A673 (cell line): ENCODE measurements at regions not wholly inside any gene's neighbourhood (a gene's known extent, or its start where the extent isn't known, plus 50 kb on each side); places are given as distances from the start of the nearest gene placed in this dataset.

Experiments
- BruUV-seq: library from RNA; stranded (reverse); fragments of 400-500 nt; replicated peaks from 2 replicates; lab custom pipeline; 2021; lab: Mats Ljungman, UMichigan
- CTCF ChIA-PET: fragments of 300-600 bp; sonication (Branson Sonifier 250); formaldehyde crosslinking; loops from one replicate; lab custom pipeline; 2022; ENCODE audit warnings: antibody characterized with exemption; lab: Charles Lee
- POLR2A ChIA-PET: fragments of 300-600 bp; sonication (Branson Sonifier 250); formaldehyde crosslinking; loops from one replicate; lab custom pipeline; 2022; ENCODE audit warnings: antibody characterized with exemption; ENCODE audit not compliant: low non-redundant PET; lab: Charles Lee
- DNase-seq: peaks from one replicate; pipeline ENCODE4 v3.0.0-alpha.2; 2015; ENCODE audit warnings: low spot score
- H3K27ac ChIP-seq: fragments of 200-600 bp; sonication (generic); 2 replicates; pipeline ENCODE4 v1.5.1; 2016; ENCODE audit warnings: mixed run types, low read depth, mild to moderate bottlenecking, mixed read lengths, antibody characterized with exemption, low read length; ENCODE audit not compliant: poor library complexity, severe bottlenecking
- H3K27me3 ChIP-seq: fragments of 200-600 bp; sonication (generic); replicated peaks from 2 replicates; pipeline ENCODE4 v1.6.1; 2017; ENCODE audit warnings: mixed run types, low read depth, mild to moderate bottlenecking, mixed read lengths, antibody characterized with exemption, low read length; ENCODE audit not compliant: insufficient read depth, poor library complexity
- H3K36me3 ChIP-seq: fragments of 200-600 bp; sonication (generic); 2 replicates; pipeline ENCODE4 v1.6.1; 2016; ENCODE audit warnings: mixed run types, mild to moderate bottlenecking, mixed read lengths, antibody characterized with exemption, low read length; ENCODE audit not compliant: insufficient read depth, poor library complexity, severe bottlenecking
- H3K4me1 ChIP-seq: fragments of 200-600 bp; sonication (generic); 2 replicates; pipeline ENCODE4 v1.6.1; 2017; ENCODE audit warnings: mixed run types, mild to moderate bottlenecking, mixed read lengths, antibody characterized with exemption, low read length; ENCODE audit not compliant: insufficient read depth, poor library complexity, severe bottlenecking
- H3K4me3 ChIP-seq: fragments of 200-600 bp; sonication (generic); 2 replicates; pipeline ENCODE4 v1.5.1; 2016; ENCODE audit warnings: low read depth, mixed run types, mild to moderate bottlenecking, mixed read lengths, low read length; ENCODE audit not compliant: poor library complexity, severe bottlenecking
- H3K9me3 ChIP-seq: fragments of 200-600 bp; sonication (generic); 2 replicates; pipeline ENCODE4 v1.6.1; 2016; ENCODE audit warnings: mixed run types, low read depth, mild to moderate bottlenecking, mixed read lengths, antibody characterized with exemption, low read length; ENCODE audit not compliant: poor library complexity, severe bottlenecking
- EZH2 ChIP-seq: fragments of 200-600 bp; sonication (generic); IDR thresholded peaks from 2 replicates; pipeline ENCODE4 v1.6.1; 2017; ENCODE audit warnings: borderline replicate concordance, low read depth, mild to moderate bottlenecking, mixed read lengths, antibody characterized with exemption, low read length; ENCODE audit not compliant: poor library complexity, severe bottlenecking
- intact Hi-C: fragments of 100-400 bp; cut with micrococcal nuclease; formaldehyde crosslinking; loops from one replicate; pipeline ENCODE4 v1.10.0; 2022; ENCODE audit not compliant: unreplicated experiment
- TF ChIP-seq, protein P1 (sequence below): fragments of 300-800, 200-600 bp; sonication (generic); conservative IDR thresholded peaks from 2 replicates; pipeline ENCODE4 v1.5.1; 2017; ENCODE audit warnings: low read depth, mild to moderate bottlenecking, antibody characterized with exemption, low read length, moderate library complexity, mixed read lengths

DNA sequence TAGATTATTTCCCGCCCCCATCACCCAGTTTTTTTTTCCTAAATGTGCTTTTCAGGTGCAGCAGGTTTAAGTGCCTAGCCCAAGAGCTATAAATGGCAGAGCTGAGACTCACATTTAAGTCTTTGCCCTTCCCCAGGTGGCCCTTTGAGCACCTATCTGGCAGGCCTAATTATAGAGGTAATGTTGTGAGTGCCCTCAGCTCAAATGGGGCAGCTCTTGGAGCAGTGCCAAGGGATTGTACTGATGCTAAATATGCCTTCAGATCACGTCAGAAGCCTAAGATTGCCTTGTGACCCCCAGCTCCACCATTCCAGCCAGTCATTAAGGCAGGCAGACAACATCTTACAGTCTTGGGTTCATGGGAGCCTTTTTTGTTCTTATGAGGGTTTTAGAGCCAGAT is 159.5 kb downstream of the RPLP1 start:
- no peak overlapping the region for H3K4me3 ChIP-seq
- no TSS peak for BruUV-seq
- H3K27me3 ChIP-seq: no peaks in the 10 kb centered on the region
- ChIA-PET CTCF (no interaction called here), POLR2A (no interaction called here)
- DNase-seq: no peak
- H3K36me3 ChIP-seq: no peaks in the 10 kb centered on the region
- H3K9me3 ChIP-seq: no peaks in the 10 kb centered on the region
- H3K4me1 ChIP-seq: no peaks in the 10 kb centered on the region
- intact Hi-C loops: no loop called here
- H3K27ac ChIP-seq: no peak overlapping the region
- no peak for TF ChIP-seq EZH2
- TF ChIP-seq, protein P1, sequence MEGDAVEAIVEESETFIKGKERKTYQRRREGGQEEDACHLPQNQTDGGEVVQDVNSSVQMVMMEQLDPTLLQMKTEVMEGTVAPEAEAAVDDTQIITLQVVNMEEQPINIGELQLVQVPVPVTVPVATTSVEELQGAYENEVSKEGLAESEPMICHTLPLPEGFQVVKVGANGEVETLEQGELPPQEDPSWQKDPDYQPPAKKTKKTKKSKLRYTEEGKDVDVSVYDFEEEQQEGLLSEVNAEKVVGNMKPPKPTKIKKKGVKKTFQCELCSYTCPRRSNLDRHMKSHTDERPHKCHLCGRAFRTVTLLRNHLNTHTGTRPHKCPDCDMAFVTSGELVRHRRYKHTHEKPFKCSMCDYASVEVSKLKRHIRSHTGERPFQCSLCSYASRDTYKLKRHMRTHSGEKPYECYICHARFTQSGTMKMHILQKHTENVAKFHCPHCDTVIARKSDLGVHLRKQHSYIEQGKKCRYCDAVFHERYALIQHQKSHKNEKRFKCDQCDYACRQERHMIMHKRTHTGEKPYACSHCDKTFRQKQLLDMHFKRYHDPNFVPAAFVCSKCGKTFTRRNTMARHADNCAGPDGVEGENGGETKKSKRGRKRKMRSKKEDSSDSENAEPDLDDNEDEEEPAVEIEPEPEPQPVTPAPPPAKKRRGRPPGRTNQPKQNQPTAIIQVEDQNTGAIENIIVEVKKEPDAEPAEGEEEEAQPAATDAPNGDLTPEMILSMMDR: no peak

DNA sequence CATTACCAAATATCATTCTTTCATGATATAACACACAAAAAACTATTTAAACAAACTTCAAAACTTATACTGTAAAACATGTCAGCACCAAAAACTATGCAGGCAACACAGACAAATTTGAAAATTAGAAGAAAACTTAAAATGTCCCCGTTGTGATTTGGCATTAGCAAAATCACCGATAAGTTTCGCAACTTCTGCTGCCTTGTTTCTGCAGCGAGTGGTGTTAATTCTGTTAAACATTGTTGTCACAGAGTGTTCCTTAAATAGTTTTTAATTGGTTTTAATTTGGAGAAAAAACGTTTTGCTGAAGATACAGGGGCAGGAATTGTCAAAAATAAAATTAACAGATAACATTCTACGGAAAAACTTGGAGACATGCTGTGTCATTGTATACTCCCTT is 160.6 kb downstream of the RPLP1 start:
- H3K4me1 ChIP-seq: no peaks in the 10 kb centered on the region
- DNase-seq: no peak
- no peaks in the 10 kb centered on the region for H3K27me3 ChIP-seq
- no peak overlapping the region for H3K4me3 ChIP-seq
- no peaks in the 10 kb centered on the region for H3K9me3 ChIP-seq
- H3K36me3 ChIP-seq: no peaks in the 10 kb centered on the region
- POLR2A ChIA-PET: no interaction called here
- CTCF ChIA-PET: no interaction called here
- TF ChIP-seq, protein P1: no peak
- TF ChIP-seq EZH2: no peak
- intact Hi-C loops: no loop called here
- no peak overlapping the region for H3K27ac ChIP-seq
- no TSS peak for BruUV-seq

DNA sequence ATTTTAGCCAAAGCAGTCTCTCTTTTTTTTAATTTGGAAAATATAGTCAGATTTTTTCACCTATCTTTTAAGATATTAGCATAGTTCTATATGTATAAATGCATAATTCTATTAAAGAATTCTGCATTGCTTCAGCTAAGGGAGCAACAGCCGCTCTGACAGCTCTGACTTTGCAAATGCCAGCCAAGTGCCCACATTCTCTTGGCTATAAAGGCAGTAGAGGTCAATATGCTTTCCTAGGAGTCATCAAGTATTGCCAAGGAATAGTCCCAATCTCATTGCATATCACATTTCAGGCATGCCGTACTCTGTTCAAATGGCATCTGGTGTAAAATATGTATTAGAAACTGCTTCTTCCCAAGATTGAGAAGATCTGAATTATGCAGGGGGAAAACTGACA is 161.4 kb downstream of the RPLP1 start:
- Histone ChIP-seq H3K4me1 (no peaks in the 10 kb centered on the region), H3K9me3 (no peaks in the 10 kb centered on the region), H3K36me3 (no peaks in the 10 kb centered on the region), H3K27ac (no peak overlapping the region), H3K27me3 (no peaks in the 10 kb centered on the region), H3K4me3 (no peak overlapping the region)
- ChIA-PET POLR2A (no interaction called here), CTCF (no interaction called here)
- no peak for DNase-seq
- TF ChIP-seq, protein P1: no peak
- BruUV-seq: no TSS peak
- intact Hi-C loops: no loop called here

DNA sequence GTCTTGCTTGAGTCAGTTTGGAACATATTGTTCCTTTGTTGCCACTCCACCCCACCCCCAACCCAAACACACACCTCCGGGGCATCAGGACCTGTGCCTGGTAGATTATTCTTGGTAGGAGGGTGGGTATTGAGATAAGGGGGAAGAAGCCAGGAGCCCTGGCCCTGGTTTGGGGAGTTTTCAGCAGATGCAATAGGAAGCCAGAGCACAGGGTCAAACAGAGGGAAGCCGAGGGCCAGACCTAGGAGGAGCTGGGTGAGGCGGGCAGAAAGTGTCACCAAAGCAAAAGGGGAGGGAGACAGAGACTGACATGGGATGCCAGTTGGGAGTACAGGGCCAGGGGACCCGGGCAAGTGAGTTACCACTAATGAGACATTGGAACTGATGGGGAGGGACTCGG is 163.1 kb downstream of the RPLP1 start:
- no TSS peak for BruUV-seq
- no peaks in the 10 kb centered on the region for H3K36me3 ChIP-seq
- H3K9me3 ChIP-seq: no peaks in the 10 kb centered on the region
- CTCF ChIA-PET: no interaction called here
- POLR2A ChIA-PET: no interaction called here
- H3K27ac ChIP-seq: no peak overlapping the region
- TF ChIP-seq, protein P1: no peak
- no peak for TF ChIP-seq EZH2
- no peak for DNase-seq
- H3K4me1 ChIP-seq: no peaks in the 10 kb centered on the region
- H3K27me3 ChIP-seq: no peaks in the 10 kb centered on the region
- intact Hi-C loops: no loop called here
- H3K4me3 ChIP-seq: no peak overlapping the region
